HepG2 (cell line): ENCODE measurements at regions not wholly inside any gene's neighbourhood (a gene's known extent, or its start where the extent isn't known, plus 50 kb on each side); places are given as distances from the start of the nearest gene placed in this dataset.

Experiments
- ATAC-seq: fragments of 200-7000 bp; cut with Tn5 transposase; 3 replicates; pipeline ENCODE4 v1.9.1; 2020; ENCODE audit warnings: mild to moderate bottlenecking, moderate library complexity
- BruUV-seq: library from RNA; stranded (reverse); fragments of 400-500 nt; replicated peaks from 2 replicates; lab custom pipeline; 2021; lab: Mats Ljungman, UMichigan
- CTCF ChIA-PET: fragments of 300-600 bp; formaldehyde crosslinking; extraction: SDS; loops from one replicate; lab custom pipeline; 2021; ENCODE audit warnings: low total read pairs, inconsistent platforms, low intra/inter-chr PET ratio; lab: Yijun Ruan, JAX
- POLR2A ChIA-PET: fragments of 350-600 bp; sonication (Branson Sonifier 250); formaldehyde crosslinking; loops from one replicate; lab custom pipeline; 2020; ENCODE audit warnings: antibody characterized with exemption, inconsistent platforms; lab: Yijun Ruan, JAX
- DNase-seq: peaks from one replicate; pipeline ENCODE4 v3.0.0-alpha.2; 2015; ENCODE audit warnings: low spot score
- FAIRE-seq: peaks from 3 replicates; lab custom pipeline; 2011; peaks lifted over from hg19 to GRCh38; lab: Jason Lieb, UNC
- H2AFZ ChIP-seq: one replicate; pipeline ENCODE4 v1.6.1; 2011; ENCODE audit warnings: low read length, inconsistent platforms
- H3K27ac ChIP-seq: fragments of 300-600 bp; 3 replicates; pipeline ENCODE4 v1.8.0; 2011; ENCODE audit warnings: mixed run types, mild to moderate bottlenecking, mixed read lengths, low read length, inconsistent platforms; ENCODE audit not compliant: insufficient read depth; ENCODE audit errors: extremely low read length
- H3K27me3 ChIP-seq, 2 experiments: fragments of 200-600 bp in 1 of 2; 2 replicates in 1 of 2; 3 replicates in 1 of 2; pipeline versions ENCODE4 v1.6.0 to v1.8.0; 2011; ENCODE audit warnings: low read length in 2 of 2, mild to moderate bottlenecking in 2 of 2, moderate library complexity in 2 of 2, inconsistent platforms in 1 of 2; ENCODE audit not compliant: insufficient read depth in 2 of 2, control insufficient read depth in 1 of 2
- H3K36me3 ChIP-seq, 2 experiments: fragments of 200-600 bp in 1 of 2; replicated peaks in 1 of 2; 2 replicates in 1 of 2; 3 replicates in 1 of 2; pipeline versions ENCODE4 v1.5.1 to v1.8.0; 2011; ENCODE audit warnings: low read length in 2 of 2, inconsistent platforms in 1 of 2; ENCODE audit not compliant: insufficient read depth in 2 of 2, control insufficient read depth in 1 of 2
- H3K4me1 ChIP-seq: 2 replicates; pipeline ENCODE4 v1.5.1; 2012; ENCODE audit warnings: low read length, inconsistent platforms; ENCODE audit not compliant: insufficient read depth
- H3K4me2 ChIP-seq: 2 replicates; pipeline ENCODE4 v1.6.0; 2011; ENCODE audit warnings: low read depth, low read length, inconsistent platforms
- H3K4me3 ChIP-seq, 3 experiments: fragments of 200-600 bp in 1 of 3; sonication (generic), shearing (Covaris generic) in 1 of 3; replicated peaks in 1 of 3; 2 replicates each; pipeline ENCODE4 v1.5.1; 2011 to 2016; ENCODE audit warnings: low read length in 3 of 3, inconsistent platforms in 2 of 3, low read depth in 2 of 3, mild to moderate bottlenecking in 2 of 3, control low read depth in 1 of 3, mixed read lengths in 1 of 3; ENCODE audit not compliant: insufficient read depth in 1 of 3
- H3K79me2 ChIP-seq: one replicate; pipeline ENCODE4 v1.6.1; 2011; ENCODE audit warnings: low read length, inconsistent platforms; ENCODE audit not compliant: insufficient read depth
- H3K9ac ChIP-seq: 2 replicates; pipeline ENCODE4 v1.6.0; 2011; ENCODE audit warnings: mild to moderate bottlenecking, low read depth, low read length, inconsistent platforms; ENCODE audit not compliant: insufficient read depth
- H3K9me3 ChIP-seq: 2 replicates; pipeline ENCODE4 v1.5.1; 2012; ENCODE audit warnings: mild to moderate bottlenecking, low read length
- H4K20me1 ChIP-seq: 2 replicates; pipeline ENCODE4 v1.6.0; 2011; ENCODE audit warnings: inconsistent platforms, mild to moderate bottlenecking, low read length, moderate library complexity; ENCODE audit not compliant: insufficient read depth
- BATF2 ChIP-seq: sonication (generic); formaldehyde crosslinking; IDR thresholded peaks from 2 replicates; pipeline ENCODE4 v1.8.0; 2022; ENCODE audit warnings: mild to moderate bottlenecking, missing genetic modification reagents, moderate library complexity
- CREBL2 ChIP-seq: sonication (generic); formaldehyde crosslinking; IDR thresholded peaks from 2 replicates; pipeline ENCODE4 v1.8.1; 2023; ENCODE audit warnings: missing genetic modification reagents, mild to moderate bottlenecking, borderline replicate concordance
- EHMT2 ChIP-seq: fragments of 200-600 bp; sonication (generic); IDR thresholded peaks from 2 replicates; pipeline ENCODE4 v1.7.0; 2017; ENCODE audit warnings: antibody characterized with exemption, low read depth, low read length, borderline replicate concordance
- ELF4 ChIP-seq: sonication (generic); formaldehyde crosslinking; IDR thresholded peaks from 2 replicates; pipeline ENCODE4 v1.5.0; 2020; ENCODE audit warnings: missing genetic modification reagents, mild to moderate bottlenecking, moderate library complexity, borderline replicate concordance
- FOXP1 ChIP-seq, 2 experiments: fragments of 450-650 bp in 1 of 2; IDR thresholded peaks; 2 replicates each; pipeline ENCODE4 v1.6.1; 2017 to 2018; ENCODE audit warnings: antibody characterized with exemption in 1 of 2
- HOXA3 ChIP-seq: sonication (generic); formaldehyde crosslinking; IDR thresholded peaks from 2 replicates; pipeline ENCODE4 v1.5.0; 2020; ENCODE audit warnings: missing genetic modification reagents
- RFX1 ChIP-seq: fragments of 450-650 bp; IDR thresholded peaks from 2 replicates; pipeline ENCODE4 v1.6.1; 2017
- ZBTB25 ChIP-seq: IDR thresholded peaks from 2 replicates; pipeline ENCODE4 v1.6.1; 2018; ENCODE audit warnings: missing genetic modification reagents
- ZNF224 ChIP-seq: sonication (generic); formaldehyde crosslinking; IDR thresholded peaks from 2 replicates; pipeline ENCODE4 v1.5.0; 2020; ENCODE audit warnings: mild to moderate bottlenecking, missing genetic modification reagents
- WGBS: methylation state at CpG from one replicate; pipeline ENCODE4 v1.1.6; 2017; ENCODE audit warnings: low lambda C conversion rate; 5-methylcytosine and 5-hydroxymethylcytosine counted together
- in situ Hi-C: cut with HindIII; loops from 2 replicates; pipeline ENCODE4 v1.10.0; 2017; ENCODE audit warnings: low pct_unique_long_range_greater_than_20kb; ENCODE audit not compliant: extremely low pct_ligation_motif_present
- intact Hi-C: fragments of 100-400 bp; cut with micrococcal nuclease; formaldehyde crosslinking; loops from one replicate; pipeline ENCODE4 v1.10.0; 2022; ENCODE audit not compliant: unreplicated experiment

- H2AFZ ChIP-seq = no peak overlapping the region
- ChIA-PET POLR2A (no interaction called here), CTCF (no interaction called here)
- H3K4me2 ChIP-seq = no peak overlapping the region
- no peaks in the 10 kb centered on the region for H4K20me1 ChIP-seq
- WGBS = 0% methylated on average over 3 of the region's 3 CpGs
- FAIRE-seq (no peak), DNase-seq (no peak), ATAC-seq (no peak)
- BruUV-seq = no TSS peak
- H3K27ac ChIP-seq = no peak overlapping the region
- H3K79me2 ChIP-seq = no peaks in the 10 kb centered on the region
- intact Hi-C loops (no loop called here), in situ Hi-C loops (no loop called here)
- no peaks in the 10 kb centered on the region for H3K27me3 ChIP-seq
- H3K4me1 ChIP-seq = no peaks in the 10 kb centered on the region
- TF ChIP-seq EHMT2 (no peak), RFX1 (no peak), ELF4 (CRISPR knock-in tag) (no peak), FOXP1 (IDR thresholded peaks at IDR 0.05) (no peak), FOXP1 (CRISPR knock-in tag; IDR thresholded peaks at IDR 0.05) (no peak), BATF2 (CRISPR knock-in tag) (no peak)
- no peaks in the 10 kb centered on the region for H3K9me3 ChIP-seq
- no peak overlapping the region for H3K9ac ChIP-seq
- H3K4me3 ChIP-seq = no peak overlapping the region
- H3K36me3 ChIP-seq = no peaks in the 10 kb centered on the region
Measured at GRCh38 chr4:170729897-170730296, 640.1 kb upstream of the AADAT start.

GRCh38 chr4:170729236-170729635, 639.5 kb upstream of the AADAT start:
- Histone ChIP-seq H3K4me1 (no peaks in the 10 kb centered on the region), H3K4me3 (no peak overlapping the region), H2AFZ (no peak overlapping the region), H4K20me1 (no peaks in the 10 kb centered on the region), H3K79me2 (no peaks in the 10 kb centered on the region), H3K4me2 (no peak overlapping the region), H3K27ac (no peak overlapping the region), H3K9me3 (no peaks in the 10 kb centered on the region), H3K9ac (no peak overlapping the region), H3K36me3 (no peaks in the 10 kb centered on the region), H3K27me3 (no peaks in the 10 kb centered on the region)
- no peak for TF ChIP-seq ZNF224
- no peak for TF ChIP-seq HOXA3 (CRISPR knock-in tag)
- no peak for TF ChIP-seq CREBL2
- no peak for TF ChIP-seq ZBTB25 (CRISPR knock-in tag)
- 0% methylated on average over 4 of the region's 4 CpGs for WGBS
- CTCF ChIA-PET = no interaction called here
- FAIRE-seq = no peak
- no peak for DNase-seq
- intact Hi-C loops (no loop called here), in situ Hi-C loops (no loop called here)
- ATAC-seq = no peak
- no TSS peak for BruUV-seq
- POLR2A ChIA-PET = no interaction called here
